NCI-H2196 (cell line): ENCODE measurements at regions not wholly inside any gene's neighbourhood (a gene's known extent, or its start where the extent isn't known, plus 50 kb on each side); places are given as distances from the start of the nearest gene placed in this dataset.

Experiments used
- DNase-seq: peaks from one replicate; lab custom pipeline; 2025; ENCODE audit not compliant: unreplicated experiment; lab: John Stamatoyannopoulos, UW

- peak; percentile 93 for DNase-seq
Observed at GRCh38 chr3:194536871-194537637, 50.3 kb upstream of the ATP13A3 start.
